PC-9 (cell line): ENCODE measurements at regions not wholly inside any gene's neighbourhood (a gene's known extent, or its start where the extent isn't known, plus 50 kb on each side); places are given as distances from the start of the nearest gene placed in this dataset.

ENCODE experiments used
- CTCF ChIP-seq: fragments of 200-600 bp; sonication (generic); conservative IDR thresholded peaks from 2 replicates; pipeline ENCODE4 v1.6.1; 2017; ENCODE audit warnings: mixed run types, antibody characterized with exemption, mild to moderate bottlenecking, moderate library complexity
- EZH2 ChIP-seq: fragments of 200-600 bp; sonication (generic); IDR thresholded peaks from 2 replicates; pipeline ENCODE4 v1.8.0; 2017; ENCODE audit warnings: antibody characterized with exemption, low read depth

GRCh38 chr2:45178854-45179253 is 169.6 kb upstream of the SIX2 start:
- TF ChIP-seq EZH2 (no peak), CTCF (no peak)
